ENCODE measurements at regions not wholly inside any gene's neighbourhood (a gene's known extent, or its start where the extent isn't known, plus 50 kb on each side); places are given as distances from the start of the nearest gene placed in this dataset.

- H3K27ac ChIP-seq: no peak overlapping the region
- TF ChIP-seq, protein P1, sequence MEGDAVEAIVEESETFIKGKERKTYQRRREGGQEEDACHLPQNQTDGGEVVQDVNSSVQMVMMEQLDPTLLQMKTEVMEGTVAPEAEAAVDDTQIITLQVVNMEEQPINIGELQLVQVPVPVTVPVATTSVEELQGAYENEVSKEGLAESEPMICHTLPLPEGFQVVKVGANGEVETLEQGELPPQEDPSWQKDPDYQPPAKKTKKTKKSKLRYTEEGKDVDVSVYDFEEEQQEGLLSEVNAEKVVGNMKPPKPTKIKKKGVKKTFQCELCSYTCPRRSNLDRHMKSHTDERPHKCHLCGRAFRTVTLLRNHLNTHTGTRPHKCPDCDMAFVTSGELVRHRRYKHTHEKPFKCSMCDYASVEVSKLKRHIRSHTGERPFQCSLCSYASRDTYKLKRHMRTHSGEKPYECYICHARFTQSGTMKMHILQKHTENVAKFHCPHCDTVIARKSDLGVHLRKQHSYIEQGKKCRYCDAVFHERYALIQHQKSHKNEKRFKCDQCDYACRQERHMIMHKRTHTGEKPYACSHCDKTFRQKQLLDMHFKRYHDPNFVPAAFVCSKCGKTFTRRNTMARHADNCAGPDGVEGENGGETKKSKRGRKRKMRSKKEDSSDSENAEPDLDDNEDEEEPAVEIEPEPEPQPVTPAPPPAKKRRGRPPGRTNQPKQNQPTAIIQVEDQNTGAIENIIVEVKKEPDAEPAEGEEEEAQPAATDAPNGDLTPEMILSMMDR (IDR thresholded peaks at IDR 0.05): no peak
- TF ChIP-seq POLR2A (IDR thresholded peaks at IDR 0.05): no peak
- H3K36me3 ChIP-seq: no peaks in the 10 kb centered on the region
- H3K4me3 ChIP-seq: no peak overlapping the region
- no peaks in the 10 kb centered on the region for H3K9me3 ChIP-seq
- H3K4me1 ChIP-seq: no peaks in the 10 kb centered on the region
- no peaks in the 10 kb centered on the region for H3K27me3 ChIP-seq
- intact Hi-C loops (cut with DNase I; ENCODE audit: low total_unique reads): no loop called here
- no peak for DNase-seq
These were observed 222.0 kb upstream of the DPPA4 start for GRCh38 chr3:109559389-109559788.

- H3K27ac ChIP-seq: no peak overlapping the region
- no peaks in the 10 kb centered on the region for H3K9me3 ChIP-seq
- no peaks in the 10 kb centered on the region for H3K36me3 ChIP-seq
- DNase-seq: no peak
- TF ChIP-seq, protein P1 (IDR thresholded peaks at IDR 0.05): no peak
- no peak for TF ChIP-seq POLR2A (IDR thresholded peaks at IDR 0.05)
- no peaks in the 10 kb centered on the region for H3K27me3 ChIP-seq
- intact Hi-C loops (cut with DNase I; ENCODE audit: low total_unique reads): no loop called here
- no peaks in the 10 kb centered on the region for H3K4me1 ChIP-seq
- no peak overlapping the region for H3K4me3 ChIP-seq
These were observed 225.8 kb upstream of the DPPA4 start for GRCh38 chr3:109563149-109563548.

- Histone ChIP-seq H3K4me1 (no peaks in the 10 kb centered on the region), H3K27me3 (no peaks in the 10 kb centered on the region), H3K27ac (no peak overlapping the region), H3K36me3 (no peaks in the 10 kb centered on the region), H3K4me3 (no peak overlapping the region), H3K9me3 (no peaks in the 10 kb centered on the region)
- TF ChIP-seq, protein P1 (IDR thresholded peaks at IDR 0.05): no peak
- no peak for TF ChIP-seq POLR2A (IDR thresholded peaks at IDR 0.05)
- intact Hi-C loops (cut with DNase I; ENCODE audit: low total_unique reads): no loop called here
- no peak for DNase-seq
These were observed 231.9 kb upstream of the DPPA4 start for GRCh38 chr3:109569135-109569846.

- Histone ChIP-seq H3K27ac (no peak overlapping the region), H3K27me3 (no peaks in the 10 kb centered on the region), H3K4me3 (no peak overlapping the region), H3K36me3 (no peaks in the 10 kb centered on the region), H3K4me1 (no peaks in the 10 kb centered on the region), H3K9me3 (no peaks in the 10 kb centered on the region)
- no peak for DNase-seq
- intact Hi-C loops (cut with DNase I; ENCODE audit: low total_unique reads): no loop called here
- no peak for TF ChIP-seq POLR2A (IDR thresholded peaks at IDR 0.05)
These were observed 233.1 kb upstream of the DPPA4 start for GRCh38 chr3:109570408-109570807.

GRCh38 chr3:109572301-109572700, 235.0 kb upstream of the DPPA4 start:
- TF ChIP-seq, protein P1 (IDR thresholded peaks at IDR 0.05): no peak
- no peak for TF ChIP-seq POLR2A (IDR thresholded peaks at IDR 0.05)
- Histone ChIP-seq H3K27me3 (no peaks in the 10 kb centered on the region), H3K4me1 (no peaks in the 10 kb centered on the region), H3K36me3 (no peaks in the 10 kb centered on the region), H3K9me3 (no peaks in the 10 kb centered on the region), H3K4me3 (no peak overlapping the region), H3K27ac (no peak overlapping the region)
- no peak for DNase-seq
- intact Hi-C loops (cut with DNase I; ENCODE audit: low total_unique reads): no loop called here

Data from uterus (tissue), 3 donors.